Astrocyte (in vitro differentiated cells and primary cell): ENCODE measurements at regions not wholly inside any gene's neighbourhood (a gene's known extent, or its start where the extent isn't known, plus 50 kb on each side); places are given as distances from the start of the nearest gene placed in this dataset.

Experiments
- DNase-seq: peaks from one replicate; pipeline ENCODE4 v3.0.0-alpha.2; 2010; ENCODE audit warnings: low read depth
- FAIRE-seq: peaks from 2 replicates; lab custom pipeline; 2011; peaks lifted over from hg19 to GRCh38; lab: Jason Lieb, UNC
- H2AFZ ChIP-seq: 2 replicates; pipeline ENCODE4 v1.6.0; 2012; ENCODE audit warnings: low read depth, low read length, inconsistent platforms
- H3K27ac ChIP-seq: 2 replicates; pipeline ENCODE4 v1.5.1; 2011; ENCODE audit warnings: low read depth, low read length, inconsistent platforms
- H3K27me3 ChIP-seq: 2 replicates; pipeline ENCODE4 v1.6.0; 2011; ENCODE audit warnings: low read length, inconsistent platforms; ENCODE audit not compliant: insufficient read depth
- H3K36me3 ChIP-seq: 2 replicates; pipeline ENCODE4 v1.5.1; 2011; ENCODE audit warnings: low read length, inconsistent platforms; ENCODE audit not compliant: insufficient read depth
- H3K4me1 ChIP-seq: 2 replicates; pipeline ENCODE4 v1.5.1; 2011; ENCODE audit warnings: low read length, inconsistent platforms; ENCODE audit not compliant: insufficient read depth
- H3K4me2 ChIP-seq: 2 replicates; pipeline ENCODE4 v1.6.0; 2012; ENCODE audit warnings: low read length, inconsistent platforms
- H3K4me3 ChIP-seq: 2 replicates; pipeline ENCODE4 v1.5.1; 2011; ENCODE audit warnings: low read depth, mild to moderate bottlenecking, low read length, inconsistent platforms; ENCODE audit not compliant: insufficient read depth
- H3K79me2 ChIP-seq: 2 replicates; pipeline ENCODE4 v1.6.0; 2012; ENCODE audit warnings: mild to moderate bottlenecking, low read length, inconsistent platforms; ENCODE audit not compliant: insufficient read depth
- H3K9ac ChIP-seq: 2 replicates; pipeline ENCODE4 v1.6.0; 2012; ENCODE audit warnings: mild to moderate bottlenecking, low read length, inconsistent platforms
- H3K9me3 ChIP-seq: 2 replicates; pipeline ENCODE4 v1.5.1; 2012; ENCODE audit warnings: low read depth, mild to moderate bottlenecking, low read length, inconsistent platforms; ENCODE audit not compliant: insufficient read depth
- H4K20me1 ChIP-seq: 2 replicates; pipeline ENCODE4 v1.6.0; 2012; ENCODE audit warnings: low read length, inconsistent platforms; ENCODE audit not compliant: insufficient read depth
- H3K27ac Mint-ChIP-seq: one replicate; pipeline ENCODE4 v1.8.0; 2021; ENCODE audit warnings: mild to moderate bottlenecking, mixed read lengths; ENCODE audit not compliant: unreplicated experiment
- H3K27me3 Mint-ChIP-seq: one replicate; pipeline ENCODE4 v1.8.0; 2021; ENCODE audit warnings: low read depth, mixed read lengths; ENCODE audit not compliant: unreplicated experiment
- H3K36me3 Mint-ChIP-seq: one replicate; pipeline ENCODE4 v1.8.0; 2021; ENCODE audit warnings: low read depth, mixed read lengths; ENCODE audit not compliant: unreplicated experiment
- H3K4me1 Mint-ChIP-seq: one replicate; pipeline ENCODE4 v1.8.0; 2021; ENCODE audit warnings: low read depth, mixed read lengths; ENCODE audit not compliant: unreplicated experiment
- H3K4me3 Mint-ChIP-seq: one replicate; pipeline ENCODE4 v1.8.0; 2021; ENCODE audit warnings: mild to moderate bottlenecking, moderate library complexity, mixed read lengths; ENCODE audit not compliant: unreplicated experiment
- H3K9me3 Mint-ChIP-seq: one replicate; pipeline ENCODE4 v1.8.0; 2021; ENCODE audit warnings: mild to moderate bottlenecking, mixed read lengths; ENCODE audit not compliant: unreplicated experiment
- EZH2 ChIP-seq: IDR thresholded peaks from 2 replicates; pipeline ENCODE4 v1.6.1; 2012; ENCODE audit warnings: mild to moderate bottlenecking, low read length, inconsistent platforms; ENCODE audit not compliant: insufficient read depth
- TF ChIP-seq, protein P1 (sequence below): IDR thresholded peaks from 2 replicates; pipeline ENCODE4 v1.5.1; 2011; ENCODE audit warnings: low read depth, mild to moderate bottlenecking, inconsistent platforms, low read length, moderate library complexity; ENCODE audit not compliant: insufficient read depth

DNA sequence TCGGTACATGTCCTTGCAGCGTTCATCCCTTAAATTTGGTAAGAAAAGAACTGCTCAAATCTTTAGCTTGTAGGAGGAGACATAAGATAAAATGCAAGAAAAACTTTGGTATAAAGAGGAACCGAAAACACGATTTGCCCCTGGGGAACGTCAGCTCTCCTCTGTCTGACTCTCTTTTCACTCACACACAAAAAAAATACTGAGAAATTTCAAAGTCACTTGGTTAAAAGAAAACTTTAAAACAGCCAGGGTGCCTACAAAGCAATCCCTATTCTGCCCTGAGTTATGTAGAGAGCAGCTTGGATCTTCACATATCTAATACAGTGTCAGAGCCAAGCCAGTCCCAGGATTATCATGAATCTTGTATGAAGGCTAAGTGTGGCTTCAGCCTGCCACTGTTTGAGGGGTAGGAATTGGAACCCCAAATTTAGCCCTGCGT is 248.5 kb upstream of the CXXC4 start:
- Histone ChIP-seq H3K4me3 (no peak overlapping the region), H4K20me1 (no peaks in the 10 kb centered on the region), H3K9me3 (no peaks in the 10 kb centered on the region), H3K4me1 (no peaks in the 10 kb centered on the region), H3K4me2 (no peak overlapping the region), H3K27ac (no peak overlapping the region), H3K9ac (no peak overlapping the region), H2AFZ (no peak overlapping the region), H3K27me3 (no peaks in the 10 kb centered on the region), H3K36me3 (no peaks in the 10 kb centered on the region), H3K79me2 (no peaks in the 10 kb centered on the region)
- no peak overlapping the region for H3K4me3 Mint-ChIP-seq
- no peak overlapping the region for H3K27ac Mint-ChIP-seq
- TF ChIP-seq EZH2: no peak
- TF ChIP-seq, protein P1, sequence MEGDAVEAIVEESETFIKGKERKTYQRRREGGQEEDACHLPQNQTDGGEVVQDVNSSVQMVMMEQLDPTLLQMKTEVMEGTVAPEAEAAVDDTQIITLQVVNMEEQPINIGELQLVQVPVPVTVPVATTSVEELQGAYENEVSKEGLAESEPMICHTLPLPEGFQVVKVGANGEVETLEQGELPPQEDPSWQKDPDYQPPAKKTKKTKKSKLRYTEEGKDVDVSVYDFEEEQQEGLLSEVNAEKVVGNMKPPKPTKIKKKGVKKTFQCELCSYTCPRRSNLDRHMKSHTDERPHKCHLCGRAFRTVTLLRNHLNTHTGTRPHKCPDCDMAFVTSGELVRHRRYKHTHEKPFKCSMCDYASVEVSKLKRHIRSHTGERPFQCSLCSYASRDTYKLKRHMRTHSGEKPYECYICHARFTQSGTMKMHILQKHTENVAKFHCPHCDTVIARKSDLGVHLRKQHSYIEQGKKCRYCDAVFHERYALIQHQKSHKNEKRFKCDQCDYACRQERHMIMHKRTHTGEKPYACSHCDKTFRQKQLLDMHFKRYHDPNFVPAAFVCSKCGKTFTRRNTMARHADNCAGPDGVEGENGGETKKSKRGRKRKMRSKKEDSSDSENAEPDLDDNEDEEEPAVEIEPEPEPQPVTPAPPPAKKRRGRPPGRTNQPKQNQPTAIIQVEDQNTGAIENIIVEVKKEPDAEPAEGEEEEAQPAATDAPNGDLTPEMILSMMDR: no peak
- H3K27me3 Mint-ChIP-seq: no peaks in the 10 kb centered on the region
- H3K9me3 Mint-ChIP-seq: no peaks in the 10 kb centered on the region
- no peak for DNase-seq
- no peaks in the 10 kb centered on the region for H3K36me3 Mint-ChIP-seq
- no peaks in the 10 kb centered on the region for H3K4me1 Mint-ChIP-seq
- no peak for FAIRE-seq

DNA sequence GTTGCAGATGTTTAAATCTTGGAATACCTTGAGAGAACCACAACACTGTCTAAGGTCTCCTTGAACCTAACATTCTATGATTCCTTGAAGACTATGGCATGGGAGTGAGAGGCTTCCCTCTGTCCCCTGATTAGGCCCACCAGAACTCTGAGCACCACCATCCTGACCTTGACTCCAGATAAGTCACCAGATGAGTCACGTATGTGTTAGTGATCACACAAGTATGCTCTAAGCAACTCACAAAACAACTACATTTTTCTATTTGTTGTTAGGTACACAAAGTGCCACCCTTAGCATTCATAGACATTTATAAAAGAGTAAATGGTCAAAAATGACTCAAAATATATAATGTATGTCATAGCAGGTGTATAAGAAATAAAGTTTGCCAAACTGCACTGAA is 252.9 kb upstream of the CXXC4 start:
- no peak overlapping the region for H3K27ac ChIP-seq
- TF ChIP-seq, protein P1: no peak
- TF ChIP-seq EZH2: no peak
- no peaks in the 10 kb centered on the region for H3K36me3 ChIP-seq
- Mint-ChIP-seq H3K4me3 (no peak overlapping the region), H3K27me3 (no peaks in the 10 kb centered on the region), H3K27ac (no peak overlapping the region), H3K36me3 (no peaks in the 10 kb centered on the region), H3K4me1 (no peaks in the 10 kb centered on the region), H3K9me3 (no peaks in the 10 kb centered on the region)
- no peak overlapping the region for H2AFZ ChIP-seq
- H3K27me3 ChIP-seq: no peaks in the 10 kb centered on the region
- no peak overlapping the region for H3K9ac ChIP-seq
- no peak overlapping the region for H3K4me2 ChIP-seq
- H3K4me3 ChIP-seq: no peak overlapping the region
- H3K4me1 ChIP-seq: peaks cover 7% of the 10 kb centered on the region
- no peaks in the 10 kb centered on the region for H4K20me1 ChIP-seq
- no peaks in the 10 kb centered on the region for H3K79me2 ChIP-seq
- FAIRE-seq: no peak
- H3K9me3 ChIP-seq: no peaks in the 10 kb centered on the region
- peak; percentile 20 for DNase-seq

DNA sequence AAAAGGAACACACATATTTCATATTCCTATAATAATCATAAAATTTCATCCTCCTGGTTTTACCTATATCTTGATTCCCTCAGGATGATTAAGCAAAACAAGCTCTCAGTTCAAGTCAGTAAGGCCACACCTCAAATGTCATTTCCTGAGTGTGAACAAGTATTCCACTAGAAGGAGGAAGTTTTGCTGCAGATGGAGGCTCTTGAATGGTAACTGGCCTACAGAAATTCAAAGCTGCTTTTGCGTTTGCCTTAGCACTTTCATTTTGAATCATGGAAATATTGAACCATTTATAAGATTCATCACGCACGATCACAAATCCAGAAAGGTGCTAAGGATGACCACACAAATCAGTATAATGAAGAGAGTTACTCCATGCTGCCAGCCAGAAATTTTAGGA is 254.4 kb upstream of the CXXC4 start:
- Mint-ChIP-seq H3K36me3 (no peaks in the 10 kb centered on the region), H3K27ac (no peak overlapping the region), H3K4me1 (no peaks in the 10 kb centered on the region), H3K4me3 (no peak overlapping the region), H3K27me3 (no peaks in the 10 kb centered on the region), H3K9me3 (peaks cover 2% of the 10 kb centered on the region)
- DNase-seq (no peak), FAIRE-seq (no peak)
- Histone ChIP-seq H2AFZ (no peak overlapping the region), H3K4me3 (no peak overlapping the region), H3K27ac (no peak overlapping the region), H3K36me3 (no peaks in the 10 kb centered on the region), H3K79me2 (no peaks in the 10 kb centered on the region), H3K9ac (no peak overlapping the region), H3K4me2 (no peak overlapping the region), H3K9me3 (no peaks in the 10 kb centered on the region), H3K4me1 (peaks cover 9% of the 10 kb centered on the region), H3K27me3 (no peaks in the 10 kb centered on the region), H4K20me1 (no peaks in the 10 kb centered on the region)
- TF ChIP-seq, protein P1: no peak
- TF ChIP-seq EZH2: no peak
